ENCODE measurements at regions not wholly inside any gene's neighbourhood (a gene's known extent, or its start where the extent isn't known, plus 50 kb on each side); places are given as distances from the start of the nearest gene placed in this dataset.

- TF ChIP-seq RNF2 (IDR thresholded peaks at IDR 0.05; ENCODE audit: borderline replicate concordance, low read depth, low read length, missing control alignments, poor library complexity, severe bottlenecking) (no peak), SP4 (IDR thresholded peaks at IDR 0.05; ENCODE audit: low read length) (no peak), TCF12 (IDR thresholded peaks at IDR 0.05; ENCODE audit: low read depth, low read length) (no peak), MAX (IDR thresholded peaks at IDR 0.05) (no peak), FOSL1 (IDR thresholded peaks at IDR 0.05; ENCODE audit: insufficient read depth, low read depth, low read length) (no peak), BRCA1 (IDR thresholded peaks at IDR 0.05; ENCODE audit: low read depth, low read length) (no peak)
Measured at GRCh38 chr17:36778448-36778847, 158.8 kb upstream of the LHX1 start (continued).
